Activated naive CD8-positive, alpha-beta T cell treated with anti-CD3 and anti-CD28 coated beads, Interleukin-2, amount 10 ng/mL, durations not matched to agents 7 days and 5 days (primary cell): ENCODE measurements at regions not wholly inside any gene's neighbourhood (a gene's known extent, or its start where the extent isn't known, plus 50 kb on each side); places are given as distances from the start of the nearest gene placed in this dataset.

ENCODE experiments used
- ATAC-seq: fragments of 150-1000 bp; cut with Tn5 transposase; one replicate; pipeline ENCODE4 v1.10.0; 2021; ENCODE audit warnings: low read depth, moderate library complexity
- POLR2A ChIA-PET: fragments of 350-600 bp; sonication (Branson Sonifier 250); formaldehyde crosslinking; loops from one replicate; lab custom pipeline; 2021; ENCODE audit warnings: antibody characterized with exemption; lab: Charles Lee
- DNase-seq: peaks from one replicate; pipeline ENCODE4 v3.0.0; 2021
- H3K27ac Mint-ChIP-seq: one replicate; pipeline ENCODE4 v1.8.0; 2022; ENCODE audit warnings: mild to moderate bottlenecking, mixed read lengths
- H3K27me3 Mint-ChIP-seq: one replicate; pipeline ENCODE4 v1.8.0; 2022; ENCODE audit warnings: mild to moderate bottlenecking, moderate library complexity, mixed read lengths
- H3K36me3 Mint-ChIP-seq: one replicate; pipeline ENCODE4 v1.8.0; 2021; ENCODE audit warnings: mild to moderate bottlenecking, mixed read lengths
- H3K4me1 Mint-ChIP-seq: one replicate; pipeline ENCODE4 v1.8.0; 2021; ENCODE audit warnings: mixed read lengths
- H3K4me3 Mint-ChIP-seq: one replicate; pipeline ENCODE4 v1.8.0; 2022; ENCODE audit warnings: mild to moderate bottlenecking, moderate library complexity, mixed read lengths
- H3K9me3 Mint-ChIP-seq: one replicate; pipeline ENCODE4 v1.8.0; 2021; ENCODE audit warnings: mixed read lengths

- no peaks in the 10 kb centered on the region for H3K4me1 Mint-ChIP-seq
- H3K36me3 Mint-ChIP-seq = no peaks in the 10 kb centered on the region
- peaks cover 15% of the 10 kb centered on the region for H3K9me3 Mint-ChIP-seq
- no peak for ATAC-seq
- no peak for DNase-seq
- H3K27ac Mint-ChIP-seq = no peak overlapping the region
- no peak overlapping the region for H3K4me3 Mint-ChIP-seq
- POLR2A ChIA-PET = no interaction called here
- H3K27me3 Mint-ChIP-seq = no peaks in the 10 kb centered on the region
These were observed 1089.2 kb upstream of the AUTS2 start for GRCh38 chr7:68509054-68509453.

GRCh38 chr7:68509603-68510002 lies 1088.7 kb upstream of the AUTS2 start:
- H3K36me3 Mint-ChIP-seq = no peaks in the 10 kb centered on the region
- DNase-seq (no peak), ATAC-seq (no peak)
- POLR2A ChIA-PET = no interaction called here
- no peak overlapping the region for H3K4me3 Mint-ChIP-seq
- H3K4me1 Mint-ChIP-seq = no peaks in the 10 kb centered on the region
- H3K27me3 Mint-ChIP-seq = no peaks in the 10 kb centered on the region
- H3K27ac Mint-ChIP-seq = no peak overlapping the region
- peaks cover 15% of the 10 kb centered on the region for H3K9me3 Mint-ChIP-seq

GRCh38 chr7:68511281-68511680 lies 1087.0 kb upstream of the AUTS2 start:
- Mint-ChIP-seq H3K36me3 (no peaks in the 10 kb centered on the region), H3K4me1 (no peaks in the 10 kb centered on the region), H3K27ac (no peak overlapping the region), H3K4me3 (no peak overlapping the region), H3K27me3 (no peaks in the 10 kb centered on the region), H3K9me3 (peaks cover 15% of the 10 kb centered on the region)
- POLR2A ChIA-PET = no interaction called here
- ATAC-seq (no peak), DNase-seq (no peak)

GRCh38 chr7:68512466-68512865 lies 1085.8 kb upstream of the AUTS2 start:
- H3K36me3 Mint-ChIP-seq = no peaks in the 10 kb centered on the region
- H3K4me1 Mint-ChIP-seq = no peaks in the 10 kb centered on the region
- peaks cover 15% of the 10 kb centered on the region for H3K9me3 Mint-ChIP-seq
- H3K4me3 Mint-ChIP-seq = no peak overlapping the region
- POLR2A ChIA-PET = no interaction called here
- no peaks in the 10 kb centered on the region for H3K27me3 Mint-ChIP-seq
- no peak overlapping the region for H3K27ac Mint-ChIP-seq
- ATAC-seq (no peak), DNase-seq (no peak)

- Mint-ChIP-seq H3K4me3 (no peak overlapping the region), H3K4me1 (no peaks in the 10 kb centered on the region), H3K27me3 (no peaks in the 10 kb centered on the region), H3K36me3 (no peaks in the 10 kb centered on the region), H3K27ac (no peak overlapping the region), H3K9me3 (peaks cover 15% of the 10 kb centered on the region)
- DNase-seq (no peak), ATAC-seq (no peak)
- POLR2A ChIA-PET = no interaction called here
These were observed 1080.2 kb upstream of the AUTS2 start for GRCh38 chr7:68518060-68518459.

- H3K36me3 Mint-ChIP-seq = no peaks in the 10 kb centered on the region
- peaks cover 23% of the 10 kb centered on the region for H3K9me3 Mint-ChIP-seq
- no peaks in the 10 kb centered on the region for H3K27me3 Mint-ChIP-seq
- ATAC-seq = no peak
- no peak for DNase-seq
- H3K4me3 Mint-ChIP-seq = no peak overlapping the region
- POLR2A ChIA-PET = no interaction called here
- H3K4me1 Mint-ChIP-seq = no peaks in the 10 kb centered on the region
- no peak overlapping the region for H3K27ac Mint-ChIP-seq
These were observed 1074.1 kb upstream of the AUTS2 start for GRCh38 chr7:68524126-68524525.

GRCh38 chr7:68529221-68529620 lies 1069.1 kb upstream of the AUTS2 start:
- POLR2A ChIA-PET = no interaction called here

GRCh38 chr7:68535266-68535665 lies 1063.0 kb upstream of the AUTS2 start:
- POLR2A ChIA-PET = no interaction called here
- peaks cover 4% of the 10 kb centered on the region for H3K9me3 Mint-ChIP-seq

More at GRCh38 chr7:68529221-68529620, 1069.1 kb upstream of the AUTS2 start:
- no peak for DNase-seq
- Mint-ChIP-seq H3K27ac (no peak overlapping the region), H3K9me3 (peaks cover 15% of the 10 kb centered on the region), H3K36me3 (no peaks in the 10 kb centered on the region), H3K27me3 (no peaks in the 10 kb centered on the region), H3K4me3 (no peak overlapping the region), H3K4me1 (no peaks in the 10 kb centered on the region)
- ATAC-seq = no peak

GRCh38 chr7:68537051-68537773 lies 1061.1 kb upstream of the AUTS2 start:
- ATAC-seq = no peak
- Mint-ChIP-seq H3K4me1 (no peaks in the 10 kb centered on the region), H3K4me3 (no peak overlapping the region), H3K36me3 (no peaks in the 10 kb centered on the region), H3K9me3 (peaks cover 6% of the 10 kb centered on the region), H3K27ac (no peak overlapping the region), H3K27me3 (no peaks in the 10 kb centered on the region)
- no peak for DNase-seq
- POLR2A ChIA-PET = no interaction called here

More at GRCh38 chr7:68535266-68535665, 1063.0 kb upstream of the AUTS2 start:
- H3K4me1 Mint-ChIP-seq = no peaks in the 10 kb centered on the region
- no peaks in the 10 kb centered on the region for H3K36me3 Mint-ChIP-seq
- H3K27ac Mint-ChIP-seq = no peak overlapping the region
- no peak overlapping the region for H3K4me3 Mint-ChIP-seq
- DNase-seq = no peak
- H3K27me3 Mint-ChIP-seq = no peaks in the 10 kb centered on the region
- no peak for ATAC-seq

- Mint-ChIP-seq H3K36me3 (no peaks in the 10 kb centered on the region), H3K9me3 (peaks cover 6% of the 10 kb centered on the region), H3K4me3 (no peak overlapping the region), H3K27ac (no peak overlapping the region), H3K4me1 (no peaks in the 10 kb centered on the region), H3K27me3 (no peaks in the 10 kb centered on the region)
- POLR2A ChIA-PET = no interaction called here
- DNase-seq = no peak
- no peak for ATAC-seq
These were observed 1060.6 kb upstream of the AUTS2 start for GRCh38 chr7:68537774-68538071.

- peaks cover 10% of the 10 kb centered on the region for H3K9me3 Mint-ChIP-seq
- H3K4me1 Mint-ChIP-seq = no peaks in the 10 kb centered on the region
- no peak overlapping the region for H3K4me3 Mint-ChIP-seq
- no peak for DNase-seq
- no peaks in the 10 kb centered on the region for H3K36me3 Mint-ChIP-seq
- H3K27ac Mint-ChIP-seq = no peak overlapping the region
- POLR2A ChIA-PET = no interaction called here
- ATAC-seq = no peak
- H3K27me3 Mint-ChIP-seq = no peaks in the 10 kb centered on the region
These were observed 1055.4 kb upstream of the AUTS2 start for GRCh38 chr7:68542831-68543230.

GRCh38 chr7:68544851-68545250 lies 1053.4 kb upstream of the AUTS2 start:
- POLR2A ChIA-PET = no interaction called here
- H3K27me3 Mint-ChIP-seq = no peaks in the 10 kb centered on the region
- no peaks in the 10 kb centered on the region for H3K36me3 Mint-ChIP-seq
- no peak overlapping the region for H3K4me3 Mint-ChIP-seq
- no peaks in the 10 kb centered on the region for H3K4me1 Mint-ChIP-seq
- ATAC-seq (no peak), DNase-seq (no peak)
- H3K9me3 Mint-ChIP-seq = peaks cover 11% of the 10 kb centered on the region
- no peak overlapping the region for H3K27ac Mint-ChIP-seq

GRCh38 chr7:68547181-68547580 lies 1051.1 kb upstream of the AUTS2 start:
- no peaks in the 10 kb centered on the region for H3K36me3 Mint-ChIP-seq
- POLR2A ChIA-PET = no interaction called here
- H3K9me3 Mint-ChIP-seq = peaks cover 10% of the 10 kb centered on the region
- no peak overlapping the region for H3K27ac Mint-ChIP-seq
- DNase-seq = no peak
- no peaks in the 10 kb centered on the region for H3K4me1 Mint-ChIP-seq
- no peak overlapping the region for H3K4me3 Mint-ChIP-seq
- no peak for ATAC-seq
- no peaks in the 10 kb centered on the region for H3K27me3 Mint-ChIP-seq

- Mint-ChIP-seq H3K4me1 (no peaks in the 10 kb centered on the region), H3K4me3 (no peak overlapping the region), H3K36me3 (no peaks in the 10 kb centered on the region), H3K27ac (no peak overlapping the region), H3K27me3 (no peaks in the 10 kb centered on the region), H3K9me3 (peaks cover 10% of the 10 kb centered on the region)
- POLR2A ChIA-PET = no interaction called here
- DNase-seq (no peak), ATAC-seq (no peak)
These were observed 1050.5 kb upstream of the AUTS2 start for GRCh38 chr7:68547799-68548198.

GRCh38 chr7:68550027-68550426 lies 1048.2 kb upstream of the AUTS2 start:
- no peak overlapping the region for H3K4me3 Mint-ChIP-seq
- H3K9me3 Mint-ChIP-seq = peaks cover 10% of the 10 kb centered on the region
- POLR2A ChIA-PET = no interaction called here
- no peaks in the 10 kb centered on the region for H3K27me3 Mint-ChIP-seq
- ATAC-seq (no peak), DNase-seq (no peak)
- no peak overlapping the region for H3K27ac Mint-ChIP-seq
- H3K36me3 Mint-ChIP-seq = no peaks in the 10 kb centered on the region
- H3K4me1 Mint-ChIP-seq = no peaks in the 10 kb centered on the region
